HEK293T (cell line): ENCODE measurements at regions not wholly inside any gene's neighbourhood (a gene's known extent, or its start where the extent isn't known, plus 50 kb on each side); places are given as distances from the start of the nearest gene placed in this dataset.

Experiments
- FOXA1 ChIP-seq: fragments of 450-650 bp; IDR thresholded peaks from 2 replicates; pipeline ENCODE4 v1.6.1; 2016; ENCODE audit warnings: mild to moderate bottlenecking
- FOXK2 ChIP-seq: fragments of 450-650 bp; IDR thresholded peaks from 2 replicates; pipeline ENCODE4 v1.6.1; 2016; ENCODE audit warnings: mild to moderate bottlenecking

- no peak for TF ChIP-seq FOXA1
- no peak for TF ChIP-seq FOXK2
These were observed 57.8 kb downstream of the PRORP start for GRCh38 chr14:35180179-35180578.
